ENCODE measurements at regions not wholly inside any gene's neighbourhood (a gene's known extent, or its start where the extent isn't known, plus 50 kb on each side); places are given as distances from the start of the nearest gene placed in this dataset.

DNA sequence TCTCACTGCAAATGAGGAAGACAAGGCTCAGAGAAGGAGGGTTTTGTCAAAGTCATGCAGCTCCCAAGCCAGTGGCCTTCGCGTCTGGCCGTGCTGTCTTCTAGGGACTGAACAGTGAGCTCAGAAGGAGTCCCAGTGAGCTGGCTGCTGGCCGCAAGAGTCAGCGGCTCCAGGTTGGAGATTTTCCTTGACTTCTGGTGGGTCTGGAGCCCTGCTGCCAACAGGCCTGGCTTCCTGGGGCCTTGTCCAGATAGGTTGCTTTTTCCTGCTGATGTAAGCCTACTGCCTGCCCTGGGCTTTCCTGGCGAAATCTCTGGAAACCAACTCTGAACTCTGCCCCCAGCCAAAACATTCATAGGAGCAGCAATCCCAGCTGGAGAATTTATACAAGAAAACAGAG lies 272.7 kb upstream of the CADM1 start (continued):
- TF ChIP-seq RFX5 (IDR thresholded peaks at IDR 0.05) (no peak), FOSL2 (IDR thresholded peaks at IDR 0.05) (no peak), FOSL2 (CRISPR knock-in tag; IDR thresholded peaks at IDR 0.05) (no peak)

DNA sequence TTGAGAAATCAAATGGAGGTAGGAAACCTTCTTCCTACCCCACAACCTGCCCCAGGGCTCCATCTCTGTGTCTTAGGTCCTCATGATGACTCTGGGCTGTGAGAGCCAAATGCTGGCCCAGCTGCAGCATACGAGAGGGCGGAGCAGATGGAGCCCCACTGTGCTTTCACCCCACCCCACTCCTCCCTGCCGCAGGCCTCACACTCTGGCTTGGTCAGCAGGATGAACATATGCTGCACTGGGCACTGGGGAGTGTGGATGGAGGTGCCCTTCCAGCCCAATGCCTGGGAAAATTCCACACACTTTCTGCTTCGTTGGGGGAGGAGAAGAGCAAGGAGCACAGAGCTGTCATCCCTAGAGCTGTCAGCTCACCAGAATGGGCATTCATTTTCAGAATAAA lies 271.6 kb upstream of the CADM1 start:
- no peak for TF ChIP-seq EP300 (IDR thresholded peaks at IDR 0.05)
- POLR2A ChIA-PET, result no interaction called here
- H3K4me2 ChIP-seq, result no peak overlapping the region
- no peak overlapping the region for H3K27ac ChIP-seq
- no peaks in the 10 kb centered on the region for H3K9me3 ChIP-seq
- CTCF ChIA-PET, result no interaction called here
- WGBS (ENCODE audit: missing lambda C conversion rate), result 38% methylated on average over 4 of the region's 4 CpGs
- ATAC-seq (no peak), FAIRE-seq (no peak), DNase-seq (ENCODE audit: low read depth in 1 of 2, low spot score in 1 of 2) (no peak)
- H3K4me1 ChIP-seq, result no peaks in the 10 kb centered on the region
- H3K4me3 ChIP-seq, result no peak overlapping the region

- H3K4me1 ChIP-seq, result no peaks in the 10 kb centered on the region
- TF ChIP-seq, protein P1, sequence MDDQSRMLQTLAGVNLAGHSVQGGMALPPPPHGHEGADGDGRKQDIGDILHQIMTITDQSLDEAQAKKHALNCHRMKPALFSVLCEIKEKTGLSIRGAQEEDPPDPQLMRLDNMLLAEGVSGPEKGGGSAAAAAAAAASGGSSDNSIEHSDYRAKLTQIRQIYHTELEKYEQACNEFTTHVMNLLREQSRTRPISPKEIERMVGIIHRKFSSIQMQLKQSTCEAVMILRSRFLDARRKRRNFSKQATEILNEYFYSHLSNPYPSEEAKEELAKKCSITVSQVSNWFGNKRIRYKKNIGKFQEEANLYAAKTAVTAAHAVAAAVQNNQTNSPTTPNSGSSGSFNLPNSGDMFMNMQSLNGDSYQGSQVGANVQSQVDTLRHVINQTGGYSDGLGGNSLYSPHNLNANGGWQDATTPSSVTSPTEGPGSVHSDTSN (IDR thresholded peaks at IDR 0.05), result no peak
- TF ChIP-seq, protein P2, sequence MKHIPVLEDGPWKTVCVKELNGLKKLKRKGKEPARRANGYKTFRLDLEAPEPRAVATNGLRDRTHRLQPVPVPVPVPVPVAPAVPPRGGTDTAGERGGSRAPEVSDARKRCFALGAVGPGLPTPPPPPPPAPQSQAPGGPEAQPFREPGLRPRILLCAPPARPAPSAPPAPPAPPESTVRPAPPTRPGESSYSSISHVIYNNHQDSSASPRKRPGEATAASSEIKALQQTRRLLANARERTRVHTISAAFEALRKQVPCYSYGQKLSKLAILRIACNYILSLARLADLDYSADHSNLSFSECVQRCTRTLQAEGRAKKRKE (CRISPR knock-in tag; IDR thresholded peaks at IDR 0.05; ENCODE audit: low read depth), result no peak
- TF ChIP-seq, protein P3, sequence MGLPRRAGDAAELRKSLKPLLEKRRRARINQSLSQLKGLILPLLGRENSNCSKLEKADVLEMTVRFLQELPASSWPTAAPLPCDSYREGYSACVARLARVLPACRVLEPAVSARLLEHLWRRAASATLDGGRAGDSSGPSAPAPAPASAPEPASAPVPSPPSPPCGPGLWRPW (IDR thresholded peaks at IDR 0.05), result no peak
- TF ChIP-seq RNF2 (IDR thresholded peaks at IDR 0.05; ENCODE audit: borderline replicate concordance, low read depth) (no peak), HDAC2 (IDR thresholded peaks at IDR 0.05) (no peak), CBX8 (IDR thresholded peaks at IDR 0.05) (no peak), NFE2L2 (conservative IDR thresholded peaks at IDR 0.05; ENCODE audit: low read length) (no peak), REST (IDR thresholded peaks at IDR 0.05) (no peak)
- no peak overlapping the region for H3K27ac ChIP-seq
- FAIRE-seq (no peak), ATAC-seq (no peak), DNase-seq (ENCODE audit: low read depth in 1 of 2, low spot score in 1 of 2) (no peak)
- CTCF ChIA-PET, result no interaction called here
- POLR2A ChIA-PET, result no interaction called here
- H3K4me3 ChIP-seq, result no peak overlapping the region
- WGBS (ENCODE audit: missing lambda C conversion rate), result 49% methylated on average over 7 of the region's 7 CpGs
- no peak overlapping the region for H3K4me2 ChIP-seq
- no peaks in the 10 kb centered on the region for H3K9me3 ChIP-seq
Measured at GRCh38 chr11:115774756-115775155, 270.5 kb upstream of the CADM1 start.

DNA sequence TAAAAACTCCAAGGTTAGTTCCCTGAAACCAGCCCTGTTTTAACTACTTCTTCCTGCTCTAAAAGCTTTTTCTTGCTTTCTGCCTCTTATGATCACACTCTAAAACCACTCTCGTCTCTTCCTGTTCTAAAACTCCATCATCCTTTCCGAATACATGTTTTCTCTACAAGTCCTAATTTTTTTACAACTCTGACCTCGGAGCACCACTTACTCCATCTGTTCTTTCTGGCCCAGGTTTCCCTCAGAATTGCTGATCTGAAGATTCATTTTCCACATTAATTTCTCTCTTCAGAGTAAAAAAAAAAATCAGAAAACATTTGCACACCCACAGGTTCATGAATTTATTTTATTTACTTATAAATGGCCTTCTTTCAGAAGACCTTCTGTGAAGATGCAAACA lies 265.7 kb upstream of the CADM1 start:
- H3K27ac ChIP-seq, result no peak overlapping the region
- no peaks in the 10 kb centered on the region for H3K9me3 ChIP-seq
- DNase-seq (ENCODE audit: low read depth in 1 of 2, low spot score in 1 of 2), result no peak
- no peak for FAIRE-seq
- POLR2A ChIA-PET, result no interaction called here
- no peak for ATAC-seq
- H3K4me3 ChIP-seq, result no peak overlapping the region
- CTCF ChIA-PET, result no interaction called here
- no peak overlapping the region for H3K4me2 ChIP-seq
- no peaks in the 10 kb centered on the region for H3K4me1 ChIP-seq
- 23% methylated on average over 3 of the region's 3 CpGs for WGBS (ENCODE audit: missing lambda C conversion rate)
- no peak for TF ChIP-seq NR3C1 (IDR thresholded peaks at IDR 0.05)
- TF ChIP-seq RAD21 (conservative IDR thresholded peaks at IDR 0.05 in 1 of 2, IDR thresholded peaks at IDR 0.05 in 1 of 2), result no peak
- TF ChIP-seq, protein P4, sequence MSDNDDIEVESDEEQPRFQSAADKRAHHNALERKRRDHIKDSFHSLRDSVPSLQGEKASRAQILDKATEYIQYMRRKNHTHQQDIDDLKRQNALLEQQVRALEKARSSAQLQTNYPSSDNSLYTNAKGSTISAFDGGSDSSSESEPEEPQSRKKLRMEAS (IDR thresholded peaks at IDR 0.05), result no peak
- TF ChIP-seq, protein P5, sequence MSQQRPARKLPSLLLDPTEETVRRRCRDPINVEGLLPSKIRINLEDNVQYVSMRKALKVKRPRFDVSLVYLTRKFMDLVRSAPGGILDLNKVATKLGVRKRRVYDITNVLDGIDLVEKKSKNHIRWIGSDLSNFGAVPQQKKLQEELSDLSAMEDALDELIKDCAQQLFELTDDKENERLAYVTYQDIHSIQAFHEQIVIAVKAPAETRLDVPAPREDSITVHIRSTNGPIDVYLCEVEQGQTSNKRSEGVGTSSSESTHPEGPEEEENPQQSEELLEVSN (IDR thresholded peaks at IDR 0.05; ENCODE audit: borderline replicate concordance, low read depth), result no peak
- TF ChIP-seq USF2 (IDR thresholded peaks at IDR 0.05), result no peak
- TF ChIP-seq REST (IDR thresholded peaks at IDR 0.05), result no peak
- TF ChIP-seq JUNB (IDR thresholded peaks at IDR 0.05), result no peak
- no peak for TF ChIP-seq RCOR1 (IDR thresholded peaks at IDR 0.05; ENCODE audit: low read depth, low read length)
- TF ChIP-seq KDM5A (IDR thresholded peaks at IDR 0.05), result no peak
- no peak for TF ChIP-seq GATA3 (IDR thresholded peaks at IDR 0.05; ENCODE audit: borderline replicate concordance)
- no peak for TF ChIP-seq ZSCAN20 (CRISPR knock-in tag; IDR thresholded peaks at IDR 0.05)
- no peak for TF ChIP-seq FOSB (CRISPR knock-in tag; IDR thresholded peaks at IDR 0.05)
